Smooth muscle cell (in vitro differentiated cells): ENCODE measurements at regions not wholly inside any gene's neighbourhood (a gene's known extent, or its start where the extent isn't known, plus 50 kb on each side); places are given as distances from the start of the nearest gene placed in this dataset. TPM values are rescaled to one million over a fixed set of nuclear protein-coding genes. Genes with fewer than 3 reads are reported as not detected.

ENCODE experiments used
- DNase-seq: peaks from one replicate; lab custom pipeline; 2025; ENCODE audit not compliant: unreplicated experiment; lab: John Stamatoyannopoulos, UW
- H2AFZ ChIP-seq: fragments of 200-600 bp; sonication (generic); 2 replicates; pipeline ENCODE4 v1.6.0; 2016; ENCODE audit warnings: antibody characterized with exemption, low read depth, mild to moderate bottlenecking
- H3F3A ChIP-seq: fragments of 200-600 bp; sonication (generic); 2 replicates; pipeline ENCODE4 v1.6.0; 2017; ENCODE audit warnings: antibody characterized with exemption, low read depth
- H3K27ac ChIP-seq: fragments of 200-600 bp; sonication (generic); 2 replicates; pipeline ENCODE4 v1.5.1; 2016; ENCODE audit warnings: low read depth, mild to moderate bottlenecking
- H3K27me3 ChIP-seq: fragments of 200-600 bp; sonication (generic); 2 replicates; pipeline ENCODE4 v1.6.1; 2016; ENCODE audit warnings: low read depth, mild to moderate bottlenecking
- H3K36me3 ChIP-seq: fragments of 200-600 bp; sonication (generic); 2 replicates; pipeline ENCODE4 v1.5.1; 2016; ENCODE audit warnings: low read depth
- H3K4me1 ChIP-seq: fragments of 200-600 bp; sonication (generic); 2 replicates; pipeline ENCODE4 v1.5.1; 2016; ENCODE audit warnings: low read depth
- H3K4me2 ChIP-seq: fragments of 200-600 bp; sonication (generic); 2 replicates; pipeline ENCODE4 v1.6.0; 2016; ENCODE audit warnings: mild to moderate bottlenecking
- H3K4me3 ChIP-seq: fragments of 200-600 bp; sonication (generic); 2 replicates; pipeline ENCODE4 v1.5.1; 2016; ENCODE audit warnings: mild to moderate bottlenecking
- H3K79me2 ChIP-seq: fragments of 200-600 bp; sonication (generic); 2 replicates; pipeline ENCODE4 v1.6.0; 2016; ENCODE audit warnings: low read depth, mild to moderate bottlenecking
- H3K9ac ChIP-seq: fragments of 200-600 bp; sonication (generic); 2 replicates; pipeline ENCODE4 v1.6.0; 2016; ENCODE audit warnings: low read depth
- H3K9me3 ChIP-seq: fragments of 200-600 bp; sonication (generic); replicated peaks from 2 replicates; pipeline ENCODE4 v1.5.1; 2016; ENCODE audit warnings: low read depth
- H4K20me1 ChIP-seq: fragments of 200-600 bp; sonication (generic); 2 replicates; pipeline ENCODE4 v1.6.0; 2016; ENCODE audit warnings: low read depth
- CTCF ChIP-seq: fragments of 200-600 bp; sonication (generic); IDR thresholded peaks from 2 replicates; pipeline ENCODE4 v1.5.1; 2017; ENCODE audit warnings: borderline replicate concordance, mild to moderate bottlenecking, antibody characterized with exemption; ENCODE audit not compliant: insufficient read depth, poor library complexity, severe bottlenecking
- WGBS: methylation state at CpG from one replicate; pipeline ENCODE4 v1.1.7; 2016; ENCODE audit warnings: low lambda C conversion rate; 5-methylcytosine and 5-hydroxymethylcytosine counted together
- microRNA-seq: library from miRNA; unstranded; fragments of <30 nt; microRNA quantifications from one replicate; pipeline ENCODE4, GENCODE V29; 2016; ENCODE audit warnings: borderline number of aligned reads
- small RNA-seq: library from RNA; depleted of rRNA; stranded (forward); fragments of <200 nt; gene quantifications from one replicate; pipeline ENCODE3, GENCODE V24; 2014

- Histone ChIP-seq H3K27ac (no peak overlapping the region), H3F3A (peaks cover 29% of the 10 kb centered on the region), H3K4me1 (peaks cover 14% of the 10 kb centered on the region), H3K4me2 (no peak overlapping the region), H3K4me3 (no peak overlapping the region), H3K27me3 (no peaks in the 10 kb centered on the region), H3K79me2 (no peaks in the 10 kb centered on the region), H2AFZ (no peak overlapping the region), H4K20me1 (no peaks in the 10 kb centered on the region), H3K36me3 (no peaks in the 10 kb centered on the region), H3K9me3 (no peaks in the 10 kb centered on the region), H3K9ac (no peak overlapping the region)
- 87% methylated on average over 2 of the region's 2 CpGs for WGBS
- no peak for DNase-seq
- no peak for TF ChIP-seq CTCF
Measured at GRCh38 chr12:66017736-66018135, 112.8 kb downstream of the LLPH start.

Small RNA genes in the stretch of these regions (microRNA-seq; reads per million reads assigned to microRNA genes)
- gene MIR6074: not detected

Small RNA genes in the stretch of these regions (small RNA-seq; reads per million reads assigned to genes)
- gene MIR6074 (not detected), gene RNA5SP362 (0.21 reads per million)
